GM10266 (cell line): ENCODE measurements at regions not wholly inside any gene's neighbourhood (a gene's known extent, or its start where the extent isn't known, plus 50 kb on each side); places are given as distances from the start of the nearest gene placed in this dataset.

Experiments used
- DNase-seq: peaks from one replicate; pipeline ENCODE4 v3.0.0; 2012; ENCODE audit errors: extremely low spot score
- TF ChIP-seq, protein P1 (sequence below): IDR thresholded peaks from 2 replicates; pipeline ENCODE4 v1.5.1; 2012; ENCODE audit warnings: mild to moderate bottlenecking, low read depth; ENCODE audit not compliant: control insufficient read depth, insufficient read depth; ENCODE audit errors: missing control alignments

DNA sequence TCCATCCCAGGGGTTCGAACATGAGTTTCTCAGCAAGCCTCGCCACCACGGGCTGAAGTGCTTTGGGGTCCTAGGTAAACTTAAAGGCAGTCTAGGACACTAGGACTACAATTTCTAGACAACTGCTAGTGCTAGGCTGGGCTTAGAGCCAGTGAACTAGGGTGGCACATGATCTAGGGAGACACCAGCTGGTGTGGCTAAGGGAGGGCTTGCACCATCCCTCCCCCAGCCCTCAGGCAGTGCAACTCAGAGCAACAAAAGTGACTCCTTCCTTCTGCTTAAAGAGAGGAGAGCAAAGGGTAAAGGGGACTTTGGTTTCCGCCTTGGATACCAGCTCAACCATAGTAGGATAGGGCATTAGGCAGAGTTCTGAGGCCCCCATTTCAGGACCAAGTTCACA is 162.5 kb upstream of the AFF2 start:
- DNase-seq: no peak
- TF ChIP-seq, protein P1, sequence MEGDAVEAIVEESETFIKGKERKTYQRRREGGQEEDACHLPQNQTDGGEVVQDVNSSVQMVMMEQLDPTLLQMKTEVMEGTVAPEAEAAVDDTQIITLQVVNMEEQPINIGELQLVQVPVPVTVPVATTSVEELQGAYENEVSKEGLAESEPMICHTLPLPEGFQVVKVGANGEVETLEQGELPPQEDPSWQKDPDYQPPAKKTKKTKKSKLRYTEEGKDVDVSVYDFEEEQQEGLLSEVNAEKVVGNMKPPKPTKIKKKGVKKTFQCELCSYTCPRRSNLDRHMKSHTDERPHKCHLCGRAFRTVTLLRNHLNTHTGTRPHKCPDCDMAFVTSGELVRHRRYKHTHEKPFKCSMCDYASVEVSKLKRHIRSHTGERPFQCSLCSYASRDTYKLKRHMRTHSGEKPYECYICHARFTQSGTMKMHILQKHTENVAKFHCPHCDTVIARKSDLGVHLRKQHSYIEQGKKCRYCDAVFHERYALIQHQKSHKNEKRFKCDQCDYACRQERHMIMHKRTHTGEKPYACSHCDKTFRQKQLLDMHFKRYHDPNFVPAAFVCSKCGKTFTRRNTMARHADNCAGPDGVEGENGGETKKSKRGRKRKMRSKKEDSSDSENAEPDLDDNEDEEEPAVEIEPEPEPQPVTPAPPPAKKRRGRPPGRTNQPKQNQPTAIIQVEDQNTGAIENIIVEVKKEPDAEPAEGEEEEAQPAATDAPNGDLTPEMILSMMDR: no peak

DNA sequence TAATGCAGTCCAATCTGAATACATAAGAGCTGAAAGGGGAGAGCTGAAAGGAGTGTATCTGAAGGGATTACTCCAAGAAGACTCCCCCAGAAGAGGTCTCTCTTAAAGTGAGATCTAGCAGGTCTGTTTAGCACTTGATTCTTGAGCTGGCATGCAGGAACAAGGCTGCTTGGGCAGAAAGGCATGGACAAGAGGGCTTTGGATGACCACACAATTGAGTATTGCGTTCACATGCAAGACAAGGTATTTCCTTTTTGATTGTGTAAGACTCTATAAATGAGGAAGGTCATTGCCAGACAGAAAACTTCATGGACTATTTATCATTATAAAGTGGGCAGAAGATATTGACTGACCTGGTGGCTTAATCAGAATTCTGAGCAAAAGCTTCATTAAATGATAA is 145.5 kb upstream of the AFF2 start:
- TF ChIP-seq, protein P1: no peak
- no peak for DNase-seq

DNA sequence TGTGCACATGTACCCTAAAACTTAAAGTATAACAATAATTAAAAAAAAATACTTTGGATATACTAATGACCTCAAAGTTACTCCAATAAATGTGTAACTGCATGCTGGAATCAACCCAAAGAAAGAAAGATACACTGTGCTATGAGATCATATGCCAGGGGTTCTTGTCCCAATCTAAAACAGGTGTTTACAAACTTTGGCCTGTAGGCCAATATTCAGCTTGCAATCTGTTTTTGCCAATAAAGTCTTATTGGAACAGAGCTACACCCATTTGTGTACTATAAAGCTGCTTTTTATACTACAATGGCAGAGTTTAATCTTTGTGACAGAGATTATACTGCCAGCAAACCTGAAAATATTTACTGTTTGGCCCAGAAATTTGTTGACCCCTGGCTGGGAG is 138.8 kb upstream of the AFF2 start:
- no peak for DNase-seq
- TF ChIP-seq, protein P1: no peak

DNA sequence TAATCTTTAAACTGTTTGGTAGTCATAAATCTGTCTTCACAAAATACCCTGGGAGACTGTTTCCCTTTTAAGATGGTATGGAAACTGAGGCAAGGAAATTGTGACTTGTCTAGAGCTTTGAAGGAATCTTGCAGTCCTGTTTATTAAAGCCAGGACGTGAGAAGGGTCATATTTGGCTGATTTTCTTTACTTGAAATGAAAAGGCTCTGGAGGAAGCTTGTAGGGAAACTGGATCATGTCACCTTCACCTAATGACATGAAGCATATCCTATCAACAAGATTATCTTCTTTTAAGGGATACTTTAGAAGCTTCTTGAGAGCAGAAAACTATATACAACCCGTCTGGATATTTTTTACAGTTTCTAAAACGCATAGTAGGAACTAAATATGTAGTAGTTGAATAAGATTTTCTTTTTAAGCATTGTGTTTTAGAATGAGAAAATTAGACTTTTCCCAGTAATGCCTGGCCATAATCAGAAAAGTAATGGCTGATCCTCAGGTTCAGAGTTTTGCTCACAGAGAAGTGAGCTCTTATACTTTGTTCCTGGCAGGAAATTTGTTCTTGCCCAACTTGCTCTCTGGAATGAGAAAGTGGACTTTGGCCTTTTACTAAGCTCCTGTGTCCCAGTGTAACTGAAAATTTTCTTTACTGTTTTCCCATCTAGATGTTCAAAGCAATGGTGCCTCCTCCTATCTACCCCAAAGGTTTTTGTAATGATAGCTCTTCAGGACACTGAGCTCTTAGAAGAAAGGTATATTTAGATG is 136.8 kb upstream of the AFF2 start:
- TF ChIP-seq, protein P1: no peak
- DNase-seq: no peak

DNA sequence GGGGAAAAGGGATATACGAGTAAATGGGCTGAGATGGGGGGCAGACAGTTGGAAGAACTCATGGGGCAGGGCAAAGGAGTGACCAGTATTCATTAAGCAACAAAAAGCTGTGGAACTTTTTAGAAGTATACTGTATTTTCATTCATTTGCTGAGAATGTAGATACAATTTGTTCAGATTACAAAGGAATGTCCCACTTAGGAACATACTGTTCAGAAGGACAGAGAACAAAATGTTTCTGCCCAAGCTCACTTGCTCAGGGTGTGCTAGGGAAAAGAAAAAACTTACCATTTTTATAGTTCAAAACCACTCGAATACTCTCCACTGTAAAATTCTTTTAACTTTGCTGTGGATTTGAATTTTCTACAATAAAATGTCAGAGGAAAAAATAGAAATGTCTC is 135.2 kb upstream of the AFF2 start:
- DNase-seq: no peak
- TF ChIP-seq, protein P1: no peak

DNA sequence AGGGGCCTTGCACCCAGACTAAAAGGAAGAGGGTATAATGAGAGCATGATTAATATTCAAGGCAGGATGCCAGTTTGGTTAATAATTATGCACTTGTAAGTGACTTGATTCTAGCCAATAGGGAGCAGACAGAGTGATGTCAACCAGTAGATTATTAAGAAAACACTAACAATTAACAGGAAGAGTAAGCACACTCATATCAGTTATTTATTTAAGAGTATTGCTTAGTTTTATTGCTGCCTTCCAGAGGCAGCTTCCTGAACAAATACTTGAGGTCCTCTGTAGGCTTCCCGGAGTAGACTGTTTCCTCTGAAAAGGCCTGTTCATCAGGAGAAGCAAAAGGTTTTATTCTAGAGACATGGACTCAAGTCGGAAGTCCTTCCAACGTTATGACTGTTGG is 129.1 kb upstream of the AFF2 start:
- TF ChIP-seq, protein P1: no peak
- no peak for DNase-seq

DNA sequence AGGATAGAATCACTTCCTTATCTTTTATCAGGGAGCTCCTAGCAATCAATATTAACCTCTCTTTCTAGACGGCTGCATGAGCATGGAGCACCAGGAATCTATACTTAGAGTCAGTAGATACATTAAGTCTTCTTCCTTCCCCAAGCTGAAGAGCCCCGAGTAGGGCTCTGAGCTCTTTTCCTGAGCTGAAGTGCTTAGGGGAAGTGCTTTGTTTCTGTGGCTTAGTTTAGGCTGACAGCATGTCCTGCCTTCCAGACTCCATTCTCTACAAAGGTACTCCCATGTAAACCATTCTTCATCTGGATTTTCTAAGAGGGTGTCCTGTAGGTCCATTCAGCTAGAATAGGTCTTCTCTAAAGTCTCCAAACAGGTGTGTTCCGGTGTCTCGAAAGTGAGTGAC is 127.5 kb upstream of the AFF2 start:
- no peak for DNase-seq
- TF ChIP-seq, protein P1: no peak
